ENCODE measurements at regions not wholly inside any gene's neighbourhood (a gene's known extent, or its start where the extent isn't known, plus 50 kb on each side); places are given as distances from the start of the nearest gene placed in this dataset.

DNA sequence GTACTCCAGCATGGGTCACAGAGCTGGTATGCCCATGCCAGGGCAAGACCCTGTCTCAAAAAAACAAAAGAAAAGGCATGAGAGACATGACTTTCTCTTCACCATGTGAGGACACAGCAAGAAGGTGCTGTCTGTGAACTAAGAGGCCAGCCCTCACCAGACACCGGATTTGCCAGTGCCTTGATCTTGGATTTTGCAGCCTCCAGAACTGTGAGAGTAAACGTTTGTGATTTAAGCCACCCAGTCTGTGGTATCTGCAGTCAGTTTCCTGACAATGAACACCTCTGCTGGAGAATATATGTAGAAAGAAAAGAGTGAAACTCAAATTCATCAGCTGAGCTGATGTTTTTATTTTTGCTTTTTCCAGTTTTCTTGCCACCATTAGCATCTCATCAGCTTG is 166.3 kb upstream of the RAB4A start:
- intact Hi-C loops (cut with micrococcal nuclease) = no loop called here
- peaks cover 11% of the 10 kb centered on the region for H3K27me3 Mint-ChIP-seq
- ChIA-PET POLR2A (no interaction called here), CTCF (no interaction called here)
- no peak overlapping the region for H3K27ac Mint-ChIP-seq
- H3K4me3 Mint-ChIP-seq = no peak overlapping the region
- no peaks in the 10 kb centered on the region for H3K36me3 Mint-ChIP-seq (ENCODE audit: low read depth)
- no peaks in the 10 kb centered on the region for H3K4me1 Mint-ChIP-seq
- ATAC-seq (ENCODE audit: low read depth) (no peak), DNase-seq (no peak)
- TF ChIP-seq, protein P1, sequence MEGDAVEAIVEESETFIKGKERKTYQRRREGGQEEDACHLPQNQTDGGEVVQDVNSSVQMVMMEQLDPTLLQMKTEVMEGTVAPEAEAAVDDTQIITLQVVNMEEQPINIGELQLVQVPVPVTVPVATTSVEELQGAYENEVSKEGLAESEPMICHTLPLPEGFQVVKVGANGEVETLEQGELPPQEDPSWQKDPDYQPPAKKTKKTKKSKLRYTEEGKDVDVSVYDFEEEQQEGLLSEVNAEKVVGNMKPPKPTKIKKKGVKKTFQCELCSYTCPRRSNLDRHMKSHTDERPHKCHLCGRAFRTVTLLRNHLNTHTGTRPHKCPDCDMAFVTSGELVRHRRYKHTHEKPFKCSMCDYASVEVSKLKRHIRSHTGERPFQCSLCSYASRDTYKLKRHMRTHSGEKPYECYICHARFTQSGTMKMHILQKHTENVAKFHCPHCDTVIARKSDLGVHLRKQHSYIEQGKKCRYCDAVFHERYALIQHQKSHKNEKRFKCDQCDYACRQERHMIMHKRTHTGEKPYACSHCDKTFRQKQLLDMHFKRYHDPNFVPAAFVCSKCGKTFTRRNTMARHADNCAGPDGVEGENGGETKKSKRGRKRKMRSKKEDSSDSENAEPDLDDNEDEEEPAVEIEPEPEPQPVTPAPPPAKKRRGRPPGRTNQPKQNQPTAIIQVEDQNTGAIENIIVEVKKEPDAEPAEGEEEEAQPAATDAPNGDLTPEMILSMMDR (IDR thresholded peaks at IDR 0.05) = no peak
- H3K9me3 Mint-ChIP-seq = no peaks in the 10 kb centered on the region

DNA sequence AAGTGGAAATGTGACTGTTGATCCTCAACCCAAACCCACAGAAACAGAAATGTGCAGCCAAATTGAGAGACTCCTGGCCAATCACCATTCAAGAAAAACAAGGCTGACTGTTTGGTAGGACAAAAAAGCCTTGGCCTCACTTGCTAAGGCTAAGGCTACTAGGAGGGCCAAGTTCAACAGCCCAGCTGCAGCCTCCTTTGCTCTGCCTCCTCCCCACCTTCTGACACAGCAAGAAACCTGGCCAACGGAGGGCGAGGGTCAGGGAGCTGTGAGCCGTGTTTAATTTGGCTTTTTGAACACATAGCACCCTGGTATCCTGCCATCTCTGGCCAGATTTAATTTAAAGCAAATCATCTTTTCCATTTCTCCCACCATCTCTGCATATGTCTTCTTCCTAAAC is 165.8 kb upstream of the RAB4A start:
- ChIA-PET POLR2A (no interaction called here), CTCF (no interaction called here)
- H3K36me3 Mint-ChIP-seq (ENCODE audit: low read depth) = no peaks in the 10 kb centered on the region
- no peaks in the 10 kb centered on the region for H3K4me1 Mint-ChIP-seq
- no peak overlapping the region for H3K4me3 Mint-ChIP-seq
- H3K27ac Mint-ChIP-seq = no peak overlapping the region
- ATAC-seq (ENCODE audit: low read depth) (no peak), DNase-seq (no peak)
- no peaks in the 10 kb centered on the region for H3K9me3 Mint-ChIP-seq
- intact Hi-C loops (cut with micrococcal nuclease) = no loop called here
- TF ChIP-seq, protein P1 (IDR thresholded peaks at IDR 0.05) = no peak
- peaks cover 11% of the 10 kb centered on the region for H3K27me3 Mint-ChIP-seq

DNA sequence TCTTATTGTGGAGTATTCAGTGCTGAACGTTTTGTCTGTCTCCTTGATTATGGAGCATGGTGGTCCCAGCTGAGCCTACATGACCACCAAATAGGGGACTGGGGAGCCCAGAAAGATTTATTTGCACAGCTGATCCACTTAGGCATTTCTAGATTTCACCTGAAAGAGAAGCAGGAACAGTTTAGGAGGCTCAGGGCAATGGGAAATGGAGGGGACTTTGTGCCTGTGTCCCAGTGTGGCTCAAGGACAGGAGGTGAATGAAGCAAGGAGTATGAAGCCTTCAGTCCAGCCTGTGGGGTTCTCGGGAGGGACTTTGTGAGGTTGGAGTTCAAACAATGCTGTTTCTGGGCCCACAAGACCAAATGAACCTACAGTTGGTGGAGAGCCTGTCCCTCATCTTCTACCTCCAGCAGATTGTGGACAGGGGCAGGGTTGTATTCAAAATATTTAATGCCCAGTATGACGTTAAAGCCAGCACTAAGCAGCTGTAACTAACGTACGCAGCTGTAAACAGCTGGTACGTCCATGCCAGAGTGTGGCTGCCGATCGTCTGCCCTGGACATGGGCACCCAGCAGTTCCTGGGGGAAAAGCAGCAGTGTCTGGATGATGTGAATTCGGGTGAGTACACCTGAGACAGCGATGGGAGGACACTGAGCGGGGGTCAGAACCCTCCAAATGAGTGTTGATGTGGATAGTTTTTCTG is 164.9 kb upstream of the RAB4A start:
- no peak for ATAC-seq (ENCODE audit: low read depth)
- CTCF ChIA-PET = no interaction called here
- TF ChIP-seq, protein P1 (IDR thresholded peaks at IDR 0.05) = no peak

DNA sequence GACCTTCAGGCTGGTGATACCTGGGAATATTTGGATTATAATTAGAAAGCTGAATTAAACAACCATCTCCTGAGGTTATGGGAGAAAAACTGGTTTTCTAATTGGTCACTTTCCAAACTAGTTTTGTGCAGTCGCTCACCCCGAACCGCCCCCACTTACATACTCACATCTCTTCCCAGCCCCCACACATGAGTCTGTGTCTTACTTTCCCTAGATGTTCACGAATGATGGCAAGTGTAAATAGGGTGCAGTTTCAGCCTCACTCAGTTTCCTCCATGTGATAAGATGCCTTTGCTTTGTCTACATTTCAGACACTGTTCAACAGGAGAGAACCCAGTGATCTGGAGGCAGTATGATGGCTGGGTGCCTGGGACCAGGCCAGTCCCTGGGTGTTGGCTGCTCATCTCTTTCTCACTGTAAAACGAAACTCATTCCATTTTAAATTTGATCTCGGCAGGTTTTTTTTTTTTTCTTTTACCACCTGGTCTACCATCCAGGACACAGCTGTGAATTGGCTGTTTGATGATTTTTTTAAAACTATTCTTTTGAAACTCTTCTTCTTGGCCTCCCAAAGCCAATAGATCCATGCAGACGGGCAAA is 164.3 kb upstream of the RAB4A start:
- ChIA-PET CTCF (no interaction called here), POLR2A (no interaction called here)
- TF ChIP-seq, protein P1 (IDR thresholded peaks at IDR 0.05) = no peak
- no peaks in the 10 kb centered on the region for H3K36me3 Mint-ChIP-seq (ENCODE audit: low read depth)
- H3K4me3 Mint-ChIP-seq = no peak overlapping the region
- no peak for DNase-seq
- no peak for ATAC-seq (ENCODE audit: low read depth)
- H3K27me3 Mint-ChIP-seq = peaks cover 11% of the 10 kb centered on the region
- intact Hi-C loops (cut with micrococcal nuclease) = no loop called here
- H3K9me3 Mint-ChIP-seq = no peaks in the 10 kb centered on the region
- H3K4me1 Mint-ChIP-seq = no peaks in the 10 kb centered on the region
- no peak overlapping the region for H3K27ac Mint-ChIP-seq

More for the DNA sequence above, 164.9 kb upstream of the RAB4A start:
- no peak overlapping the region for H3K4me3 Mint-ChIP-seq
- no peaks in the 10 kb centered on the region for H3K4me1 Mint-ChIP-seq
- intact Hi-C loops (cut with micrococcal nuclease) = no loop called here
- no peak overlapping the region for H3K27ac Mint-ChIP-seq
- H3K9me3 Mint-ChIP-seq = no peaks in the 10 kb centered on the region
- H3K36me3 Mint-ChIP-seq (ENCODE audit: low read depth) = no peaks in the 10 kb centered on the region
- no peak for DNase-seq
- peaks cover 11% of the 10 kb centered on the region for H3K27me3 Mint-ChIP-seq
- POLR2A ChIA-PET = no interaction called here

DNA sequence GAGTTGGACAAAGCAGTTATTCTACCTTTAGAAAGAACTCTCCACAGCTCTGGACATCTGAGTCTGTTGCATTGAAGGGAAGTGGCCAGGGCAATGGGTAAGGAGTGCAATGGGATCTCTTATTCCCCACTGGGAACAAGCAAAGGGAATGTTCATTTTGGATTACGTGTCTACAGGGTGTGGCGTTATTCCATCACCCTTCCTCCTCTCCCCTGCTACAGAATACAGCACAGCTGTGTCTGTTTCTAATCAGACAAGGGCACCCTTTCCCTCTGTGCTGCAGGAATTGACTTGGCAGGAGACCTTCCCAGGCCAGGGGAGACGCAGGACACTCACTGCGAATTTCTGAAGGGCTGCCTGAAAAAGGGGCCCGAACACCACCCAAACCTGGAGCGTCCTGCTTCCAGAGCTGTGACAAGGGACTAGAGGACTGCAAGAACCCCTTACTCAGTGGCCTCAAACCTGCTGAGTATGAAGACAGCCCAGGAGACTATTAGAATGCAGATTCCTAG is 163.6 kb upstream of the RAB4A start:
- ChIA-PET POLR2A (no interaction called here), CTCF (no interaction called here)
- intact Hi-C loops (cut with micrococcal nuclease) = no loop called here
- Mint-ChIP-seq H3K4me1 (no peaks in the 10 kb centered on the region), H3K9me3 (no peaks in the 10 kb centered on the region), H3K36me3 (ENCODE audit: low read depth) (no peaks in the 10 kb centered on the region), H3K27ac (no peak overlapping the region), H3K4me3 (no peak overlapping the region), H3K27me3 (peaks cover 11% of the 10 kb centered on the region)
- TF ChIP-seq, protein P1 (IDR thresholded peaks at IDR 0.05) = no peak
- no peak for ATAC-seq (ENCODE audit: low read depth)
- DNase-seq = no peak

Measured in activated B cell treated with CpG ODN at 0.5 μM for 24 hours (primary cell).